ENCODE measurements at regions not wholly inside any gene's neighbourhood (a gene's known extent, or its start where the extent isn't known, plus 50 kb on each side); places are given as distances from the start of the nearest gene placed in this dataset.

DNA sequence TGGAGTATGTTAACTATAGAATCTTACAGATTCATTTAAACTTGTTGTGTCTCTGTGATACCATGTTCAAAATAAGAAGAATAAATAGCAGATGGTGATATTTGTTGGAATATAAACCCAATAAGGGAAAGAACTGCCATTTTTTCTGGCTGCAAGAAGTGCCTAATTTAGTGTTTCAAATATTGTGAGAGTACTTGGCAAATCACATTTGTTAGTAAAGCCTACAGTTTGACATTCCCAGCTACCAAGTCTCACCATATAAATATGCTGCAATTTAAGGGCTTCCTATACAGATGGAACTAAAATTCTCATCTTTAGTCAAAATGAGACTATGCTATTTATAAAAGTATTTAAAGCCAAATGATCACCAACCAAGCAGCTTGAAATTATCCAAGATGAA lies 96.0 kb upstream of the WDFY3 start:
- H3K4me1 ChIP-seq, result no peaks in the 10 kb centered on the region
- no peaks in the 10 kb centered on the region for H3K9me3 ChIP-seq
- intact Hi-C loops (cut with DNase I), result no loop called here
- no peaks in the 10 kb centered on the region for H3K27me3 ChIP-seq
- no peak overlapping the region for H3K27ac ChIP-seq
- no peak overlapping the region for H3K4me3 ChIP-seq
- ATAC-seq, result no peak
- no peak for DNase-seq
- H3K36me3 ChIP-seq, result no peaks in the 10 kb centered on the region
- TF ChIP-seq, protein P1, sequence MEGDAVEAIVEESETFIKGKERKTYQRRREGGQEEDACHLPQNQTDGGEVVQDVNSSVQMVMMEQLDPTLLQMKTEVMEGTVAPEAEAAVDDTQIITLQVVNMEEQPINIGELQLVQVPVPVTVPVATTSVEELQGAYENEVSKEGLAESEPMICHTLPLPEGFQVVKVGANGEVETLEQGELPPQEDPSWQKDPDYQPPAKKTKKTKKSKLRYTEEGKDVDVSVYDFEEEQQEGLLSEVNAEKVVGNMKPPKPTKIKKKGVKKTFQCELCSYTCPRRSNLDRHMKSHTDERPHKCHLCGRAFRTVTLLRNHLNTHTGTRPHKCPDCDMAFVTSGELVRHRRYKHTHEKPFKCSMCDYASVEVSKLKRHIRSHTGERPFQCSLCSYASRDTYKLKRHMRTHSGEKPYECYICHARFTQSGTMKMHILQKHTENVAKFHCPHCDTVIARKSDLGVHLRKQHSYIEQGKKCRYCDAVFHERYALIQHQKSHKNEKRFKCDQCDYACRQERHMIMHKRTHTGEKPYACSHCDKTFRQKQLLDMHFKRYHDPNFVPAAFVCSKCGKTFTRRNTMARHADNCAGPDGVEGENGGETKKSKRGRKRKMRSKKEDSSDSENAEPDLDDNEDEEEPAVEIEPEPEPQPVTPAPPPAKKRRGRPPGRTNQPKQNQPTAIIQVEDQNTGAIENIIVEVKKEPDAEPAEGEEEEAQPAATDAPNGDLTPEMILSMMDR (IDR thresholded peaks at IDR 0.05), result no peak
- no peak for TF ChIP-seq POLR2A (IDR thresholded peaks at IDR 0.05)

DNA sequence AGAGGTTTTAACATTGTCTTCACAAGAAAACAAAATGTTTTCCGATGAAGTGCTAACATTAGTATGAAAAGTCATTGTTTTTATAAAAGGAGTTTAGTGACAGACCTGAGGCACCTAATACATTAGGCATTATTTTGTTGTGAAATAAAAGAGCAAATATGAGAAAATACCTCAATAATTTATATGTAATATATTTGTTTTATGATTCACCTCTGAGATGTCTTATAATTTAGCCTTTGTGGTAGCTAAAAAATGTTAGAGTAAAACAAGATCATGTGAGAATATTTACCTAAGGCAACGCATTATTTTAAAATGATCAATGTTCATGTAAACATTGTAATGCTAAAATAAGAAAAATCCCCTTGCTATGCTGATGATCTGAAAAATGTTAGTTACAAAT lies 100.9 kb upstream of the WDFY3 start:
- Histone ChIP-seq H3K27ac (no peak overlapping the region), H3K36me3 (no peaks in the 10 kb centered on the region), H3K27me3 (no peaks in the 10 kb centered on the region), H3K9me3 (peaks cover 0 to 4% (median 0%) of the 10 kb centered on the region in 12 donors), H3K4me3 (no peak overlapping the region), H3K4me1 (no peaks in the 10 kb centered on the region)
- DNase-seq, result no peak
- TF ChIP-seq POLR2A (IDR thresholded peaks at IDR 0.05), result no peak
- TF ChIP-seq, protein P1 (IDR thresholded peaks at IDR 0.05), result no peak
- no peak for ATAC-seq
- intact Hi-C loops (cut with DNase I), result no loop called here
- 93 to 96% (median 94%) methylated on average over 2 of the region's 2 CpGs for WGBS, 4 donors

DNA sequence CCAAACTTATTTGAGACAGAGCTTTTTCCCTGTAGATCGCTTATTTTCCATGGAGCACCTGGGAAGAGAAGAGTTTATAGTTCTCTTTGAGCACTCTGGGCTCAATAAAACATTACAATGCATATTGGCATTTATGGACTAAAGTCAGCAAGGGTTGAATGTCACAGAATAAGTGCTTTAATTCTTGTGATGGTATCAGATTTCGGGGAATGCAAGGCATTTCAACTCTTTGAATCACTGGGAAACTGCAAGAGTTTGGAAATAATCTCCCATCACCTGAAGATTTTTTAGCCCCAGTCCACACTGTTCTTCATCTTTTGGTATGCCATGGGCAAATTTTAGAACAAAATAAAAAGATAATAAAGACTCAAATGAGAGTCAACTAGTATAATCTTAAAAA lies 111.5 kb upstream of the WDFY3 start:
- no peaks in the 10 kb centered on the region for H3K4me1 ChIP-seq
- intact Hi-C loops (cut with DNase I), result no loop called here
- DNase-seq, result no peak

DNA sequence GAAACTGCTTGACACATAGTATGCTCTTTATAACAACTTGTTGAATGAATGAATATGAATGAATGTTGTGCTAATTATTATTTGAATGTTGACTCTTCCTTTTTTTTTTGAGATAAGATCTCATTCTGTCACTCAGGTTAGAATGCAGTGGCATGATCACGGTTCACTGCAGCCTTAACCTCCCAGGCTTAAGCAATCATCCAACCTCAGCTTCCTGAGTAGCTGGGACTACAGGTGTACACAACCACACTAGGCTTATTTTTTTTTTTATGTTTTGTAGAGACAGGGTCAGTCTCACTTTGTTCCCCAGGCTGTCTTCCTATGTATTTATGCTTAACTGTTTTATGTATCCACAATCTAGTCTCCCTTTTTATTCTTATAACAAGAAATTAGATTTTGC lies 114.7 kb upstream of the WDFY3 start:
- H3K9me3 ChIP-seq, result peaks cover 0 to 6% (median 0%) of the 10 kb centered on the region in 12 donors
- no peaks in the 10 kb centered on the region for H3K36me3 ChIP-seq
- H3K4me1 ChIP-seq, result peaks cover 0 to 5% (median 0%) of the 10 kb centered on the region in 12 donors
- DNase-seq (no peak), ATAC-seq (no peak)
- H3K27ac ChIP-seq, result no peak overlapping the region
- H3K27me3 ChIP-seq, result no peaks in the 10 kb centered on the region
- TF ChIP-seq POLR2A (IDR thresholded peaks at IDR 0.05), result no peak
- TF ChIP-seq, protein P1 (IDR thresholded peaks at IDR 0.05), result no peak
- WGBS, 4 donors, result 60 to 76% (median 65%) methylated on average over 1 of the region's 1 CpG
- H3K4me3 ChIP-seq, result no peak overlapping the region
- intact Hi-C loops (cut with DNase I), result loop anchor here in 9 of 10 donors (5.0 to 10.0 kb wide), 9 partner anchors 66 to 964 kb away; no protein-coding TSS in a partner anchor

More for the DNA sequence above, 111.5 kb upstream of the WDFY3 start:
- no peak overlapping the region for H3K27ac ChIP-seq
- TF ChIP-seq POLR2A (IDR thresholded peaks at IDR 0.05), result no peak
- TF ChIP-seq, protein P1 (IDR thresholded peaks at IDR 0.05), result no peak
- 77 to 87% (median 82%) methylated on average over 2 of the region's 2 CpGs for WGBS, 4 donors
- peaks cover 0 to 6% (median 0%) of the 10 kb centered on the region in 12 donors for H3K9me3 ChIP-seq
- H3K4me3 ChIP-seq, result no peak overlapping the region
- H3K36me3 ChIP-seq, result no peaks in the 10 kb centered on the region
- ATAC-seq, result no peak
- H3K27me3 ChIP-seq, result no peaks in the 10 kb centered on the region
